Breast epithelium (tissue), 4 donors: ENCODE measurements at regions not wholly inside any gene's neighbourhood (a gene's known extent, or its start where the extent isn't known, plus 50 kb on each side); places are given as distances from the start of the nearest gene placed in this dataset.

Experiments
- DNase-seq, 2 donors: peaks; one replicate each; pipeline ENCODE4 v3.0.0-alpha.2; 2019; ENCODE audit warnings: low spot score in 2 of 2
- H3K27ac ChIP-seq, 2 donors: fragments of 200-600 bp; sonication (generic) in 1 of 2; one replicate each; pipeline ENCODE4 v1.5.1; 2016 to 2019; ENCODE audit warnings: mild to moderate bottlenecking in 1 of 2
- H3K27me3 ChIP-seq, 2 donors: fragments of 200-600 bp; sonication (generic) in 1 of 2; one replicate each; pipeline versions ENCODE4 v1.5.1 to v1.6.0; 2017 to 2019; ENCODE audit warnings: control low read depth in 1 of 2, mild to moderate bottlenecking in 1 of 2
- H3K36me3 ChIP-seq: fragments of 200-600 bp; one replicate; pipeline ENCODE4 v1.5.1; 2019
- H3K4me1 ChIP-seq, 2 donors: fragments of 200-600 bp; sonication (generic); one replicate each; pipeline ENCODE4 v1.5.1; 2016 to 2019; ENCODE audit warnings: control low read depth in 1 of 2
- H3K4me3 ChIP-seq, 3 donors: fragments of 200-600 bp; sonication (generic); 1 replicate in 2 of 3; 2 replicates in 1 of 3; pipeline ENCODE4 v1.5.1; 2016 to 2019; ENCODE audit warnings: mild to moderate bottlenecking in 3 of 3, moderate library complexity in 2 of 3
- H3K9me3 ChIP-seq, 2 donors: fragments of 200-600 bp; sonication (generic) in 1 of 2; one replicate each; pipeline ENCODE4 v1.5.1; 2016 to 2019; ENCODE audit warnings: control low read depth in 1 of 2
- POLR2A ChIP-seq: fragments of 450-650 bp; IDR thresholded peaks from one replicate; pipeline ENCODE4 v1.6.1; 2016; ENCODE audit warnings: antibody characterized with exemption, mild to moderate bottlenecking, moderate library complexity
- POLR2AphosphoS5 ChIP-seq, 3 donors: sonication (generic); formaldehyde crosslinking; IDR thresholded peaks; one replicate each; pipeline ENCODE4 v1.6.1; 2017; ENCODE audit warnings: antibody characterized with exemption in 3 of 3
- intact Hi-C: fragments of 100-400 bp; cut with DNase I; formaldehyde crosslinking; loops from one replicate; pipeline ENCODE4 v1.15.1; 2023; ENCODE audit warnings: low total_unique reads
- TF ChIP-seq, protein P1 (sequence below), 3 donors: fragments of 450-650 bp; IDR thresholded peaks; one replicate each; pipeline ENCODE4 v1.5.1; 2016 to 2017; ENCODE audit warnings: antibody characterized with exemption in 3 of 3, mild to moderate bottlenecking in 3 of 3, moderate library complexity in 3 of 3

DNA sequence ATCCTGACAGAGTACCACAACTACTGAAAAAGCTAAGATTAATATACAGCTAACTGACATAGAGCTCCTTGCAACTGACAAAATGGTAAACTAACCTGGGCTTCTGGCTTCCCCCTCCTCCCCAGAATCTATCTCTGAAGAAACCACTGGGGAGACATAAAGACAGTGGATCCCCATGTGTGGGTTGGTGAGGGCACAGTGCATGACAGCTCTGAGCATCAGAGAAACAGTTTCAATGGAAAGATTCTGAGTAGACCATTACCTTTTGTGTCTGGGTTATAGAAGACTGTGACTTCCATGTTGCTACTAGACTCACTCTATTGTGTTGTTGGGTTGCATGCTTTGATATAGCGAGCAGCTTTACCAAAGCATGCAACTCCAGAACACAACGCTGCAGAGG lies 247.4 kb downstream of the EFCAB11 start:
- Histone ChIP-seq H3K27ac (no peak overlapping the region), H3K4me3 (no peak overlapping the region), H3K27me3 (no peaks in the 10 kb centered on the region), H3K36me3 (no peaks in the 10 kb centered on the region), H3K9me3 (no peaks in the 10 kb centered on the region), H3K4me1 (peaks cover 0 to 6% of the 10 kb centered on the region in 2 donors)
- intact Hi-C loops: no loop called here
- no peak for TF ChIP-seq POLR2A
- TF ChIP-seq POLR2AphosphoS5 (IDR thresholded peaks at IDR 0.05): no peak
- TF ChIP-seq, protein P1, sequence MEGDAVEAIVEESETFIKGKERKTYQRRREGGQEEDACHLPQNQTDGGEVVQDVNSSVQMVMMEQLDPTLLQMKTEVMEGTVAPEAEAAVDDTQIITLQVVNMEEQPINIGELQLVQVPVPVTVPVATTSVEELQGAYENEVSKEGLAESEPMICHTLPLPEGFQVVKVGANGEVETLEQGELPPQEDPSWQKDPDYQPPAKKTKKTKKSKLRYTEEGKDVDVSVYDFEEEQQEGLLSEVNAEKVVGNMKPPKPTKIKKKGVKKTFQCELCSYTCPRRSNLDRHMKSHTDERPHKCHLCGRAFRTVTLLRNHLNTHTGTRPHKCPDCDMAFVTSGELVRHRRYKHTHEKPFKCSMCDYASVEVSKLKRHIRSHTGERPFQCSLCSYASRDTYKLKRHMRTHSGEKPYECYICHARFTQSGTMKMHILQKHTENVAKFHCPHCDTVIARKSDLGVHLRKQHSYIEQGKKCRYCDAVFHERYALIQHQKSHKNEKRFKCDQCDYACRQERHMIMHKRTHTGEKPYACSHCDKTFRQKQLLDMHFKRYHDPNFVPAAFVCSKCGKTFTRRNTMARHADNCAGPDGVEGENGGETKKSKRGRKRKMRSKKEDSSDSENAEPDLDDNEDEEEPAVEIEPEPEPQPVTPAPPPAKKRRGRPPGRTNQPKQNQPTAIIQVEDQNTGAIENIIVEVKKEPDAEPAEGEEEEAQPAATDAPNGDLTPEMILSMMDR (IDR thresholded peaks at IDR 0.05): no peak
- DNase-seq: no peak

DNA sequence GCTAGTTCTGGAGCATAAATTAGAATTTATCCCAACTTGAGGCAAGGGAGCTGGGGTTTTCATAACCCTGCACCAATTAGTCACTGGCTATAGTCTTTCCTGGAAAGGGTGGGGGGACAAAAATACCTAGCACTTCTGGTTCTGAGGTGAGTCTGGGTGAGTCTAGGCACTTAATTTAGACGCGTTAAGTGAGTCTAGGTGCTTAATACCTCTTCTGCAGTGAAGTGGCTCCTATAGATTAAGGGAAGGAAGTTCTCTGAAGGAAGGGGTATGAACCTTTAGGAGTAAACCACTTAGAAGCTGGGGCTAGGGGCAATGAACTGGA lies 251.7 kb downstream of the EFCAB11 start:
- TF ChIP-seq POLR2A (no peak), POLR2AphosphoS5 (IDR thresholded peaks at IDR 0.05) (no peak)
- TF ChIP-seq, protein P1 (IDR thresholded peaks at IDR 0.05): no peak
- H3K4me3 ChIP-seq: no peak overlapping the region
- H3K4me1 ChIP-seq: peaks cover 0 to 9% of the 10 kb centered on the region in 2 donors
- no peak for DNase-seq
- no peaks in the 10 kb centered on the region for H3K36me3 ChIP-seq
- H3K9me3 ChIP-seq: no peaks in the 10 kb centered on the region
- H3K27ac ChIP-seq: peak overlapping the region; percentile 29 to 51
- intact Hi-C loops: no loop called here
- no peaks in the 10 kb centered on the region for H3K27me3 ChIP-seq

DNA sequence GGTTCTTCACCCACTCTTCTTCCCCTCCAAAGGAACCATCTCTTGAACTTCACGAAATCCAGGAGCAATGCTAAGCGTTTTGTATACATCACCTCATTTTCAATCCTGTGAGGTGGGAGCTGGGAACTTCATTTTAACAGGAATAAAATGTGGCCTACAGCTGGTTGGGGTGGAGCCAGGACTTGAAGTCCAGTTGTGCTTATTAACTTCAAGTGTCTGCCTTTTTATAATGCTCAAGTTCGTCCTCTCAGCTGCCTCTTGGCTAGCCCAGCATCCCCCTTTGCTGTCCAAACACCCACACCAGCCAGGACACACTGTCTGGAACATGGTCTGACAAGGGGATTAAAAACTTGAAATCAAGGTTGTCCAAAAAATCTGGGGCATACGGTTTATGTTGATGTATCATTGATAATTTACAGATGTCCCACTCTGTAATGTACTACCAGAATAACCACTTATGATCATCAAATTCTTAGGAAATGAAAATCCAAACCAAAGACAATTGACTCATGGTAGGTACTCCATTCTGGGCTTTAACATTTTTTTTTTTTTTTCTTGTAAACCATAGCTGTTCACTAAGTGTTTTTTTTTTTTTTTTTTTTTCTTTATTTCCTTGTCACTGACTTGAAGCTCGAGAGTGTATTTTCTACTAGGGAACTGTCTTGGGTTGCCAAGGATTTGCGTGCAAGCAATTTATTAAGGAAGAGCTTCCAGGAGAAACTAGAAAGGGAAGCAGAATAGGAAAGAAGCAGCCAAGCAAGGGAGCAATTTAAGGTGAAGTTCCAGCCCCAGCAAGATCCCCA lies 252.3 kb downstream of the EFCAB11 start:
- DNase-seq: peak in 1 of 2 donors; percentile 24
- TF ChIP-seq POLR2A: no peak
- TF ChIP-seq POLR2AphosphoS5 (IDR thresholded peaks at IDR 0.05): peak in 1 of 3 donors; percentile 17
- intact Hi-C loops: no loop called here
- Histone ChIP-seq H3K9me3 (no peaks in the 10 kb centered on the region), H3K27ac (peak overlapping the region; percentile 80 to 91), H3K4me3 (peak overlapping the region; percentile 50 to 87 (median 66)), H3K36me3 (no peaks in the 10 kb centered on the region), H3K27me3 (no peaks in the 10 kb centered on the region), H3K4me1 (peaks cover 0 to 9% of the 10 kb centered on the region in 2 donors)

DNA sequence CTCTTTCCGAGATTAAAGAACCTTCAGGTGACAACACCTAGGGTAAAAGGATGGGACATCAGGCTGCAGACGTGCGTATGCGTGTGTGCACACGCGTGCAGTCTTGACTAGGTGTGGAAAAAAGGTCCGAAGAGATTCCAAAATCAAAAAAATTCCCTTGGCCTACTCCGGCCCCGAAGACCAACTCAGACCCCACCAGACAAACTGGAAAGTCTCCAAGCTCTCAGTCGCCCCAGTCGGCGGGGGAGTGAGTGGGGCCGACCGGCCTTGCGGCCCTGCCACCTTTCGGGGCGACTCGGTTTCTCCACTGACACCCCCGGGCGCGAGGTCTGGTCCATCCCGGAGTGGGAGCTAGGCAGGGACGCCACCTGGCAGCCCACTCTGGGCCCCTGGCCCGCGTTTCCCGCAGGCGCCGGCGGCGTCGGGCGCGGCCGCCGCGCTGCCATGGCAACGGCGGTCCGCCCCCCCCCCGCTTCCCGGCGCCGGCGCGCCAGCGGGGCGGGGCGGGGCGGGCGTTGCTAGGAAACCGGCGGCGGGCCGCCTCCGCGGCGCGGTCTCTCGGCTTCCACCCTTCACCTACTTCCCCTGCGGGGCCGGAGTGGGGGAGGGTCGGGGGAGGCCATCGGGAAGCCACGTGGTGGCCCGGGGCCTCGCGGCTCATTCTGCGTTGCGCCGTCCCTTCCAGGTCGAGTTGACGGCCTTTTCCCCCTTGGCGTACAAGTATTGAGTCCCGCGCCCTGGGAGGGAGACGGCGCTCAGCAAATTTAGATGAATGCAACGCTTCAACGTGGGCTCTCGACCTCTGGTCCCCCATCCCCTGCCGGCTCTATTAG lies 253.1 kb downstream of the EFCAB11 start:
- no peaks in the 10 kb centered on the region for H3K9me3 ChIP-seq
- intact Hi-C loops: no loop called here
- no peaks in the 10 kb centered on the region for H3K27me3 ChIP-seq
- no peaks in the 10 kb centered on the region for H3K36me3 ChIP-seq
- peak; percentile 68 to 92 for DNase-seq
- TF ChIP-seq, protein P1 (IDR thresholded peaks at IDR 0.05): no peak
- peak in 2 of 3 donors; percentile 31 to 40 for TF ChIP-seq POLR2AphosphoS5 (IDR thresholded peaks at IDR 0.05)
- no peak for TF ChIP-seq POLR2A
- peaks cover 0 to 9% of the 10 kb centered on the region in 2 donors for H3K4me1 ChIP-seq
- H3K4me3 ChIP-seq: peak overlapping the region; percentile 50 to 87 (median 66)
- peak overlapping the region; percentile 80 to 91 for H3K27ac ChIP-seq

DNA sequence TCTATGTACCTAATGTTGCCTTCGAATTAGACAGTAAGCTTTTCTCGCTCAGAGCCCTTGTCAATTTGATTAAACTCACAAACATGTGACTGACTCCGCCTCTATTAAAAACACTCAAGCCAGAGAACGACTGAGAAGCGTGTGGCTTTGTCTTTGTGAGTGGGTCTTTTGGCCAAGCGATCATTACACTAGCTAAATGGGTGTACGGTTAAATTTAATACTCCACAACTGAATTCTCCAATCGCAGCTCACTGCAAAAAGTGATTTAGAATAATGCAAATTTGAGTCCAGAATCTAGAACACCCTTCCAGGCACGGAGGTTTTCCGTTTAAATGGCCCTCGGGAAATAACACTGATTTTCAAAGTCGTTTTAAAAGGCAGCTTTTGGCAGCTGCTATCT lies 253.7 kb downstream of the EFCAB11 start:
- DNase-seq: no peak
- intact Hi-C loops: no loop called here
- Histone ChIP-seq H3K27ac (peak overlapping the region; percentile 77 to 91), H3K27me3 (no peaks in the 10 kb centered on the region), H3K4me3 (peak overlapping the region; percentile 50 to 87 (median 66)), H3K4me1 (peaks cover 0 to 9% of the 10 kb centered on the region in 2 donors), H3K36me3 (no peaks in the 10 kb centered on the region), H3K9me3 (no peaks in the 10 kb centered on the region)
- TF ChIP-seq POLR2A (no peak), POLR2AphosphoS5 (IDR thresholded peaks at IDR 0.05) (no peak)
- TF ChIP-seq, protein P1 (IDR thresholded peaks at IDR 0.05): no peak
